AG04450 (cell line): ENCODE measurements at regions not wholly inside any gene's neighbourhood (a gene's known extent, or its start where the extent isn't known, plus 50 kb on each side); places are given as distances from the start of the nearest gene placed in this dataset.

Experiments
- CTCF ChIA-PET: fragments of 300-600, 350-600 bp; formaldehyde crosslinking; extraction: SDS; loops from one replicate; lab custom pipeline; 2022; ENCODE audit warnings: antibody characterized with exemption, inconsistent platforms; lab: Charles Lee
- POLR2A ChIA-PET: fragments of 350-600 bp; formaldehyde crosslinking; extraction: SDS; loops from one replicate; lab custom pipeline; 2021; ENCODE audit warnings: antibody characterized with exemption, inconsistent platforms; lab: Yijun Ruan, JAX
- DNase-seq: peaks from one replicate; pipeline ENCODE4 v3.0.0-alpha.2; 2011; ENCODE audit warnings: low read depth, low spot score
- H3K27ac ChIP-seq: one replicate; pipeline ENCODE4 v1.5.1; 2012; ENCODE audit warnings: low read depth, low read length, control low read depth
- H3K27me3 ChIP-seq: one replicate; pipeline ENCODE4 v1.6.0; 2012; ENCODE audit warnings: low read length; ENCODE audit not compliant: control insufficient read depth, insufficient read depth
- H3K4me3 ChIP-seq: 2 replicates; pipeline ENCODE4 v1.5.1; 2011; ENCODE audit warnings: mild to moderate bottlenecking, low read depth, low read length, control low read depth
- H3K9me3 ChIP-seq: 2 replicates; pipeline ENCODE4 v1.5.1; 2012; ENCODE audit warnings: low read length; ENCODE audit not compliant: control insufficient read depth, insufficient read depth
- TF ChIP-seq, protein P1 (sequence below): IDR thresholded peaks from 2 replicates; pipeline ENCODE4 v1.5.1; 2011; ENCODE audit warnings: low read depth, low read length, control low read depth, inconsistent platforms

DNA sequence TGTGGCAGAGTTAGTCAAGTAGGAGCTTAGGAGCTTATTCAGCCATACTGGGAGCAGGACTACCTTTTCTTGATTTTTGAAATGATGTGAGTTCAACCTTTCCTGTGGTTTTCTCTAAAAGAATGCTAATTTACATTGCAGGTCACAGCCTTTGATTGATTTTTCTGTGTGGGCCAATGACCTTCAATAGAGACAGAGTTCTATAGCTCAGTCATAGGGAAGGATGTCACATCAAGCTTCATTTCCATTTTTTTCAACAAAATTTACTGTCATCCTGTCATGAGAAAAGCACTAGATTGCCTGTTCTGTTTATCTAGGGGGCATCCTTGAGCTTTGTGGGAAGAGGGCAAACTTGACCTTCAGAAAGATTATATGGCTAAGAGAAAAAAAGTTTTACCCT lies 448.7 kb downstream of the MID1IP1 start:
- H3K4me3 ChIP-seq, result no peak overlapping the region
- TF ChIP-seq, protein P1, sequence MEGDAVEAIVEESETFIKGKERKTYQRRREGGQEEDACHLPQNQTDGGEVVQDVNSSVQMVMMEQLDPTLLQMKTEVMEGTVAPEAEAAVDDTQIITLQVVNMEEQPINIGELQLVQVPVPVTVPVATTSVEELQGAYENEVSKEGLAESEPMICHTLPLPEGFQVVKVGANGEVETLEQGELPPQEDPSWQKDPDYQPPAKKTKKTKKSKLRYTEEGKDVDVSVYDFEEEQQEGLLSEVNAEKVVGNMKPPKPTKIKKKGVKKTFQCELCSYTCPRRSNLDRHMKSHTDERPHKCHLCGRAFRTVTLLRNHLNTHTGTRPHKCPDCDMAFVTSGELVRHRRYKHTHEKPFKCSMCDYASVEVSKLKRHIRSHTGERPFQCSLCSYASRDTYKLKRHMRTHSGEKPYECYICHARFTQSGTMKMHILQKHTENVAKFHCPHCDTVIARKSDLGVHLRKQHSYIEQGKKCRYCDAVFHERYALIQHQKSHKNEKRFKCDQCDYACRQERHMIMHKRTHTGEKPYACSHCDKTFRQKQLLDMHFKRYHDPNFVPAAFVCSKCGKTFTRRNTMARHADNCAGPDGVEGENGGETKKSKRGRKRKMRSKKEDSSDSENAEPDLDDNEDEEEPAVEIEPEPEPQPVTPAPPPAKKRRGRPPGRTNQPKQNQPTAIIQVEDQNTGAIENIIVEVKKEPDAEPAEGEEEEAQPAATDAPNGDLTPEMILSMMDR, result no peak
- H3K9me3 ChIP-seq, result no peaks in the 10 kb centered on the region
- ChIA-PET CTCF (no interaction called here), POLR2A (no interaction called here)
- no peak overlapping the region for H3K27ac ChIP-seq
- no peak for DNase-seq
- H3K27me3 ChIP-seq, result no peaks in the 10 kb centered on the region

DNA sequence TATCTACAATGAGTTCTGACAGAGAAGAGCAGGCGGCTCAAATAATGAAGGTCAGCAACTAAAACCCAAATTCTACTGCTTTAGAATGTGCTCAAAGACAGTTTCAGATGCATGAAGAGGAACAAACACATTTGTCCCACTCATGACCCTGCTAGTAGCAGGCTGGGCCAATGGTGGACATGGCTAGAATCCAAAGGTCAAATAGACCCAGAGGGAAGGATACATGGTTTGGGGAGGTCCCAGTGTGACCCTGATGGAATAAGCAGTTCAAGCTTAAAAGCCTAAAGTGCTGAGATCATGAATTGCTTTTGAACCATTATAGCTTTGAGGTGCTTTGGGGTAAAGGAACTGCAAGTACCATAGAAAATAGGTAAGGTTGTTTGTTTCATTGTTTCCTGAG lies 450.7 kb downstream of the MID1IP1 start:
- Histone ChIP-seq H3K27ac (no peak overlapping the region), H3K9me3 (no peaks in the 10 kb centered on the region), H3K27me3 (no peaks in the 10 kb centered on the region), H3K4me3 (no peak overlapping the region)
- no peak for DNase-seq
- POLR2A ChIA-PET, result no interaction called here
- TF ChIP-seq, protein P1, result no peak
- CTCF ChIA-PET, result no interaction called here

DNA sequence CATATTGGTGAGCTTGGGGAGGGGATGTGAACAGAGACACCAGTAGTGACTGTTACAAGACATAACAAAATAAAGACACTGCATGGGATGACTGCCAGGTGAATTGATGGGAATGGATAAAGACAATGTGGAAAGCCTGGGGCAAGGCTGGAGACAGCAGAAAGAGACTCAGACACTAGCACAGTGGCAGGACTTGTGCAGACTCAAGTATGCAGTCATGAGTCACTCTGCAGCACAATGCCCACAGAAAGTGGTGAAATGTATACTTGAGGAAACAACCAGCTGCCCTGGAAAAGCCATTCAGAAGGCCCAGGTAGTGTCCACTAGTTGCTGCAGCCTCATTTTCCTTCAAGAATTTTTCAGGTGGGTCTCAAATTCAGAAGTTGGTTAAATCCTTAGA lies 452.3 kb downstream of the MID1IP1 start:
- POLR2A ChIA-PET, result no interaction called here
- Histone ChIP-seq H3K27ac (no peak overlapping the region), H3K4me3 (no peak overlapping the region), H3K9me3 (no peaks in the 10 kb centered on the region), H3K27me3 (no peaks in the 10 kb centered on the region)
- CTCF ChIA-PET, result no interaction called here
- DNase-seq, result no peak
- TF ChIP-seq, protein P1, result no peak

DNA sequence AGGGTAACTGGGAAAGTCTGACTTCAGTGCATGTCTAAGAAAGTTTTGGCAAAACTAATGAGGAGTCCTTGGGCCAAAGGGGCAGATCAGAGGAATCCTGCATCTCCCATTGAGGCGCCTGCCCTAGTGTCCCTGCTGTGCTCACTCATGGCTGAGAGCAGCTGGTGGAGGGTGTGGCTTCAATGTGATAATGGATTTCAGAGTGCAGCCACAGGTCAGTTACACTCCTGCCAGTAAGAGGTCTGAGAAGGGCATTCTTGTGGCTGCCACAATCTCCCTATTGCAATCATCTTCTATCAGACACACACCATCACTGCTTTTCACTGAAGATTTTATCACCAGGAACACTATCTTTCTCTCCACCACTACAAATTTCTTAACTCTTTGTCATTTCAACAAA lies 457.1 kb downstream of the MID1IP1 start:
- Histone ChIP-seq H3K27me3 (no peaks in the 10 kb centered on the region), H3K4me3 (no peak overlapping the region), H3K27ac (no peak overlapping the region), H3K9me3 (no peaks in the 10 kb centered on the region)
- CTCF ChIA-PET, result no interaction called here
- POLR2A ChIA-PET, result no interaction called here
- no peak for DNase-seq
- TF ChIP-seq, protein P1, result no peak

DNA sequence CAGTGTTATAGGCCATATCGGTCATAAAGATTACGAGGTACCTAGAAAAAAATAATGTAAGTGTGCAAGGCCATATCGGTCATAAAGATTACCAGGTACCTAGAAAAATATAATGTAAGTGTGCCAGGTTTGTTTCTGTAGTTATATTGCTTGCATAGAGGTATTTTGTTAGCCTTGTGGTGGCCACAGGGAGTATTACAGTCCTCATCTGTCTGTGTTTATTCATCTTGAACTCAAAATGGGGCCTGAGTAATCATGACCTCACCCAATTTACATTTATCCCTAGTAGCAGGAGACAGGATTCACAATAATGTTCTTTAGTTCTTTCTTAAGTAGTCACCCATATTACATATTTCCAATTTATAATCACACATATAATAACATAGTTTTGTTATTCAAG lies 459.7 kb downstream of the MID1IP1 start:
- H3K9me3 ChIP-seq, result no peaks in the 10 kb centered on the region
- ChIA-PET POLR2A (no interaction called here), CTCF (interaction anchor here (0.5 kb wide), 1 partner anchor 1038 kb away, joined by 5 read pairs; no protein-coding TSS in a partner anchor)
- no peak for DNase-seq
- H3K4me3 ChIP-seq, result no peak overlapping the region
- no peaks in the 10 kb centered on the region for H3K27me3 ChIP-seq
- no peak overlapping the region for H3K27ac ChIP-seq
- TF ChIP-seq, protein P1, result no peak
